ENCODE measurements at regions not wholly inside any gene's neighbourhood (a gene's known extent, or its start where the extent isn't known, plus 50 kb on each side); places are given as distances from the start of the nearest gene placed in this dataset.

DNA sequence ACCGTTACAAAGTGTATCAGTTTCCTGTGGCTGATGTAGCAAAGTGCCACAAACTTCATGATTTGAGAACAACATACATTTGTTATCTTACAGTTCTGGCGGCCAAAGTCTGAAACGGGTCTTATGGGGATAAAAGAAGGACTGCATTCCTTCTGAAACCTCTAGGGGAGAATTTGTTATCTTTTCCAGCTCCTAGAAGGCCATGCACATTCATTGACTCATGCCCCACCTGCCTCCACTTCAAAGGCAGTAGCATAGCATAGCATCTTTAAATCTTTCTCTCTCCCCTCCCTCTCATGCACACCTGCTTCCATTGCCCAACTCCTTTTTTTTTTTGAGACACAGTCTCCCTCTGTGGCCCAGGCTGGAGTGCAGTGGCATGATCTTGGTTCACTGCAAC is 190.7 kb upstream of the DYNLRB2 start:
- peaks cover 11% of the 10 kb centered on the region; the same call in 1 of the 2 replicates for H3K9me3 ChIP-seq
- DNase-seq = peak; percentile 87 to 91
- no peak for TF ChIP-seq CTCF (IDR thresholded peaks at IDR 0.05; ENCODE audit: insufficient read depth in 1 of 2, low read depth in 1 of 2, low read length in 1 of 2, severe bottlenecking in 1 of 2, unreplicated experiment in 1 of 2)
- H3K4me3 ChIP-seq (ENCODE audit: low read depth, low read length) = no peak overlapping the region
- H3K4me1 ChIP-seq = peaks cover 46% of the 10 kb centered on the region
- no TSS peak for BruUV-seq (replicated peaks)
- H3K4me3 Mint-ChIP-seq (ENCODE audit: unreplicated experiment) = peak overlapping the region; percentile 50
- ChIA-PET CTCF (interaction anchor here (0.9 to 1.3 kb wide), 3 partner anchors 11 to 84 kb away, joined by 3 to 5 read pairs (median 4); no protein-coding TSS in a partner anchor), POLR2A (no interaction called here)
- peaks cover 11% of the 10 kb centered on the region for H3K36me3 Mint-ChIP-seq (ENCODE audit: insufficient read depth, unreplicated experiment)
- no peaks in the 10 kb centered on the region for H3K36me3 ChIP-seq (ENCODE audit: control insufficient read depth, insufficient read depth, low read length)
- H3K27ac Mint-ChIP-seq (ENCODE audit: unreplicated experiment) = peak overlapping the region; percentile 91
- no peaks in the 10 kb centered on the region for H3K27me3 ChIP-seq (replicated peaks; ENCODE audit: control insufficient read depth, insufficient read depth, low read length)
- peaks cover 17% of the 10 kb centered on the region for H3K9me3 Mint-ChIP-seq (ENCODE audit: unreplicated experiment)
- intact Hi-C loops (cut with micrococcal nuclease; ENCODE audit: unreplicated experiment) = loop anchor here (1.0 to 2.0 kb wide), 4 partner anchors 8 to 85 kb away; no protein-coding TSS in a partner anchor
- H3K4me1 Mint-ChIP-seq (ENCODE audit: low read depth, unreplicated experiment) = peaks cover 19% of the 10 kb centered on the region
- no peaks in the 10 kb centered on the region for H3K27me3 Mint-ChIP-seq (ENCODE audit: insufficient read depth, unreplicated experiment)

GRCh38 chr16:80347900-80348299 is 192.9 kb upstream of the DYNLRB2 start:
- intact Hi-C loops (cut with micrococcal nuclease; ENCODE audit: unreplicated experiment) = no loop called here
- no peaks in the 10 kb centered on the region for H3K27me3 Mint-ChIP-seq (ENCODE audit: insufficient read depth, unreplicated experiment)
- BruUV-seq (replicated peaks) = no TSS peak

GRCh38 chr16:80347002-80347401 is 193.8 kb upstream of the DYNLRB2 start:
- Histone ChIP-seq H3K9me3 (peaks cover 4% of the 10 kb centered on the region; the same call in 1 of the 2 replicates), H3K36me3 (ENCODE audit: control insufficient read depth, insufficient read depth, low read length) (no peaks in the 10 kb centered on the region), H3K4me3 (ENCODE audit: low read depth, low read length) (no peak overlapping the region), H3K27me3 (replicated peaks; ENCODE audit: control insufficient read depth, insufficient read depth, low read length) (no peaks in the 10 kb centered on the region), H3K4me1 (peaks cover 46% of the 10 kb centered on the region)
- Mint-ChIP-seq H3K27me3 (ENCODE audit: insufficient read depth, unreplicated experiment) (no peaks in the 10 kb centered on the region), H3K9me3 (ENCODE audit: unreplicated experiment) (peaks cover 26% of the 10 kb centered on the region), H3K27ac (ENCODE audit: unreplicated experiment) (peak overlapping the region; percentile 91), H3K36me3 (ENCODE audit: insufficient read depth, unreplicated experiment) (peaks cover 11% of the 10 kb centered on the region), H3K4me1 (ENCODE audit: low read depth, unreplicated experiment) (peaks cover 19% of the 10 kb centered on the region), H3K4me3 (ENCODE audit: unreplicated experiment) (no peak overlapping the region)
- CTCF ChIA-PET = no interaction called here
- BruUV-seq (replicated peaks) = no TSS peak
- POLR2A ChIA-PET = no interaction called here
- no peak for DNase-seq
- intact Hi-C loops (cut with micrococcal nuclease; ENCODE audit: unreplicated experiment) = no loop called here
- no peak for TF ChIP-seq CTCF (IDR thresholded peaks at IDR 0.05; ENCODE audit: insufficient read depth in 1 of 2, low read depth in 1 of 2, low read length in 1 of 2, severe bottlenecking in 1 of 2, unreplicated experiment in 1 of 2)

More at GRCh38 chr16:80347900-80348299, 192.9 kb upstream of the DYNLRB2 start:
- H3K36me3 Mint-ChIP-seq (ENCODE audit: insufficient read depth, unreplicated experiment) = peaks cover 11% of the 10 kb centered on the region
- H3K4me1 ChIP-seq = peaks cover 46% of the 10 kb centered on the region
- H3K9me3 ChIP-seq = peaks cover 11% of the 10 kb centered on the region; the same call in 1 of the 2 replicates
- H3K4me3 Mint-ChIP-seq (ENCODE audit: unreplicated experiment) = no peak overlapping the region
- no peaks in the 10 kb centered on the region for H3K27me3 ChIP-seq (replicated peaks; ENCODE audit: control insufficient read depth, insufficient read depth, low read length)
- peaks cover 19% of the 10 kb centered on the region for H3K4me1 Mint-ChIP-seq (ENCODE audit: low read depth, unreplicated experiment)
- peaks cover 27% of the 10 kb centered on the region for H3K9me3 Mint-ChIP-seq (ENCODE audit: unreplicated experiment)
- H3K36me3 ChIP-seq (ENCODE audit: control insufficient read depth, insufficient read depth, low read length) = no peaks in the 10 kb centered on the region
- ChIA-PET CTCF (no interaction called here), POLR2A (no interaction called here)
- H3K27ac Mint-ChIP-seq (ENCODE audit: unreplicated experiment) = peak overlapping the region; percentile 91
- no peak for TF ChIP-seq CTCF (IDR thresholded peaks at IDR 0.05; ENCODE audit: insufficient read depth in 1 of 2, low read depth in 1 of 2, low read length in 1 of 2, severe bottlenecking in 1 of 2, unreplicated experiment in 1 of 2)
- DNase-seq = peak in 1 of 2 experiments; percentile 49
- no peak overlapping the region for H3K4me3 ChIP-seq (ENCODE audit: low read depth, low read length)

Data from Caco-2 (cell line).